ENCODE measurements at regions not wholly inside any gene's neighbourhood (a gene's known extent, or its start where the extent isn't known, plus 50 kb on each side); places are given as distances from the start of the nearest gene placed in this dataset.

DNA sequence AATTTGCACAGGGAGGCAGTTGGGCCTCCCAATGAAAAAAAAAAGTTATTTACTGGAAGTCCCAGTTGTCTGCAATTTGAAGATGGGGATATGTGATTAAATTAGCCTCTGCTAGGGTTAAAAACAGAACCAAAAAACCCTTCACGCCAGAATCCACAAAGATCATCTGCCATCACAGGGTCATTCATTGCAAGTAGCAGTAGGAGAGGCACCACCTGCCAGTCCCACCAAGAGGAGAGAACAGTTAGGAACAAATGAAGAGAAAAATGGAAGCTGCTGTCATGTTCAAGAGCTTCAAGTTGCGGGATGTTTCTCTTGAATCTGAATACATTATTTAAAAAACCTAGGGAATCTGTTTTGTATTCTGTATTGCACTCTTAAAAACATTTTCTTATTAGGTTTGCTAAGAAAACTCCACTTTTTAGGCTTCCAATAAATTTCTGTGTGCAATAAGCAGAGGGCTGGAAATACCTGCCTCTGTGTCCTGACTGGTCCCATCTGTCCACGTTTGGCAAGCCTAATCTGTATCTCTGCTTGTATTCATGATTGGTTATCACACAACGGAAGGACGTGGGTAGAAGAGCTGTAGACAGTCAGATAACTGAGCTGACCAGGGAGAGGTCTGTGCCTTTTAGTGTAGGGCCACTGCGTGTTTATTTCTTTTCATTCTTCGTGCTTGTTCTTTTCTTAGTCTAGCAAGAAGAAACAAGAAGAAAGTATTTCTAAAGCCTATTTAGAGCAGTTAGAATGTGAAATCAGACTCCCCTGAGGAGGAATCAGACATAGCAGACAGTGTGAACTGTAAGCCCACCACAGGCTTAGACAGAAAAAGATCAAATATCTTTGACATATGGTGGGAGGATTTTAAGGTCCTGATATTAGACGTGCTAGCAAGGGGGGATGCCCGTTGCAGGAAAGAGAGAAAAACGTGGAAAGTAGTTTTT lies 630.6 kb upstream of the SEMA6A start:
- WGBS, 10 experiments: 4 to 82% (median 65%) methylated on average over 5 to 9 of the region's 10 CpGs
- Histone ChIP-seq H3K4me1 (replicated peaks in 1 of 2) (no peaks in the 10 kb centered on the region), H3K4me3 (no peak overlapping the region), H3K27ac (no peak overlapping the region)
- ATAC-seq (replicated peaks in 6 of 8): peak in 3 of 8 experiments; percentile 4 to 39 (median 31)
- in situ Hi-C loops (cut with MboI; ENCODE audit: low pct_unique_long_range_greater_than_20kb in 2 of 9, low sequenced_read_pairs in 9 of 9, unreplicated experiment in 9 of 9): no loop called here

DNA sequence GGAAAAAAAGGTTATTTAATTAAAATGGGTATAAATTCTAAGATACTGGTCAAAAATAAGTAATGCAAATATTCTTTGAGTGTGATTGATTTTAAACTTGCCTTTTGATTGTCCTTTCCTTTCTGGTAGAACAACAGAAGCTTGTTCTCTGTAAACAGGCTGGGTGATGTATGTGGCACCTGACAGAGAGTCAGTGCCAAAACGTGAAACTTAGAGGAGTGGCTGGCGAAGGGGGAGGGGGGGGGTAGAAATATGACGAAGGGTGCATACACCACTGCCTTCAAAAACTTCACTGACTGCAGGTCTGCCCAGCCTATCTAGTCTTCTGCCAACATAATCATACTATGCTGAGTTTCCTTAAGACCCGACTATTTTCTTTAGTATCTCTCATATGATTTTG lies 629.8 kb upstream of the SEMA6A start:
- WGBS, 10 experiments: 0 to 100% (median 83%) methylated on average over 1 to 4 of the region's 4 CpGs; no CpG with 5 or more reads in 1 of the 10 experiments
- Histone ChIP-seq H3K4me3 (no peak overlapping the region), H3K4me1 (replicated peaks in 1 of 2) (no peaks in the 10 kb centered on the region), H3K27ac (no peak overlapping the region)
- ATAC-seq (replicated peaks in 6 of 8): no peak
- in situ Hi-C loops (cut with MboI; ENCODE audit: low pct_unique_long_range_greater_than_20kb in 2 of 9, low sequenced_read_pairs in 9 of 9, unreplicated experiment in 9 of 9): no loop called here

DNA sequence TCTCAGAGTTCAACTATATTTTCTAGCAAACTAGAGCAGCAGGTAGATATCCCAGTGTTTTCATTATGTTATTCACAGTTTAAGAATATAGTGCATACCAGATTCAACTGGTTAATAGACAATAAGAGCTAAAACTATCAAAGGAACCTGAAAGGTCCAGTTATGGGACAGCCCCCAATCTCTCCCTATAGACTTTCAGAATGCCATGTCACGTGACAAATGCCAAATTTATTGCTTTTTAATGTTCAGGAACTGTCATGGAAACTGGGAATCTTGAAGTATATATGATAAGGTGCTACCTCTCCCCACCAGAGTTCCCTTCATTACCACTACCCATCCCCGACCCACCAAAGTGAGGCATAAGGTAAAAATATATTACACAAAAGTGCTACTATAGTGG lies 629.0 kb upstream of the SEMA6A start:
- whole genome bisulfite sequencing, 10 experiments: 0 to 100% (median 23%) methylated on average over 1 to 2 of the region's 2 CpGs; no CpG with 5 or more reads in 3 of the 10 experiments
- H3K4me1 ChIP-seq (replicated peaks in 1 of 2): no peaks in the 10 kb centered on the region
- H3K4me3 ChIP-seq: no peak overlapping the region
- no peak for ATAC-seq (replicated peaks in 6 of 8)
- no peak overlapping the region for H3K27ac ChIP-seq
- in situ Hi-C loops (cut with MboI; ENCODE audit: low pct_unique_long_range_greater_than_20kb in 2 of 9, low sequenced_read_pairs in 9 of 9, unreplicated experiment in 9 of 9): no loop called here

DNA sequence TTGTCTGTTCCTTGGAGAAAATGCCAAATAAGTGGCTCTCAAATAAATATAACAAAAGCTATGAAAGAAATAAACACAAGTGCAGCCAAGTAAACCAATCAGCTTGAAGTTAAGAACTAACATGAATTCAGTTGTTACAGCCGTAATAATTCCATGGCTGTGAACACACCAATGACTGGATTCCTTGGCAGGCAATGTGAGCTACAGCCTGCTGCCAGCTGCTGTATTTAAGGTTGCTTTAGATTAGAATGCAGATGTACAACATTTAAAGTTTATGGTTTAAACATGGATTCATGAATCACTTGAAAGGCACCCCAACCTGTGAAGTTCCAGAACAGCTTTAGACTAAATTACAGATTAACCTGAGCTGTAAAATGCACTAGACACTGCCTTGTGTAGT lies 626.4 kb upstream of the SEMA6A start:
- in situ Hi-C loops (cut with MboI; ENCODE audit: low pct_unique_long_range_greater_than_20kb in 2 of 9, low sequenced_read_pairs in 9 of 9, unreplicated experiment in 9 of 9): no loop called here
- Histone ChIP-seq H3K4me1 (replicated peaks in 1 of 2) (no peaks in the 10 kb centered on the region), H3K27ac (no peak overlapping the region), H3K4me3 (no peak overlapping the region)
- WGBS, 10 experiments: 0 to 100% (median 40%) methylated on average over 1 of the region's 1 CpG; no CpG with 5 or more reads in 2 of the 10 experiments
- ATAC-seq (replicated peaks in 6 of 8): no peak

DNA sequence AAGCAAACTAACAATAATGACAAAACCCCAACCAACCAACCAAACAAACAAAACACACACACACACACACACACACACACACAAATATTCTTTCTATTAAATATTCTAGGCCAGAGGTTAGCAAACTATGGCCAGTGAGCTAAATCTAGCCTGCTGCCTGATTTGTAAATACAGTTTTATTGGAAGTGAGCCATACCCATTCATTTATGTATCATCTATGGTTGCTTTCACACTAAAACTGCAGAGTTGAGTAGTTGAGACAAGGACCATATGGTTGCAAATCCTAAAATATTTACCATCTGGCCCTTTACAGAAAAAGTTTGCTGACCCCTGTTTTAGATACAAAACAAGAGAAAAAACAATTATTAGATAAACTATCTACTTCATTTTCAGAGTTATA lies 620.5 kb upstream of the SEMA6A start:
- in situ Hi-C loops (cut with MboI; ENCODE audit: low pct_unique_long_range_greater_than_20kb in 2 of 9, low sequenced_read_pairs in 9 of 9, unreplicated experiment in 9 of 9): no loop called here
- H3K4me1 ChIP-seq (replicated peaks in 1 of 2): no peaks in the 10 kb centered on the region
- no peak for ATAC-seq (replicated peaks in 6 of 8)
- no peak overlapping the region for H3K4me3 ChIP-seq
- no peak overlapping the region for H3K27ac ChIP-seq

DNA sequence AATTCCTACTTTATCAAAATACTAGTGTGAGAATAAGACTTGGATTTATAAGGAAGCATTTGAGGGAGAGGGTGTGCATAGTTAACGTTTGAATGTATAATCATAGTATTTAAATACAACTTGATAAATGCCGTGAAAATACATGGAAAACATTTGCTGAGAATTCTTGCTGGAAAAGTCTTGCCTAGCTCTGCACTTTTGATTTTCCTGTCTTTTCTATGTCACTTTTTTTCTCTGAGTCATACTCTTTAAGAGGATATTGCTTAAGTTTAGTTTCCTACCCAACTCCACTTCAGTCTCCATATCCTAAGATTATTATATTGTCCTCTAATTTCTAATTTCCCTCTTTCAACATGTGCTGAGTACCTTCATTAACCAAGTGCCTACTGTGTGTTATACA lies 616.6 kb upstream of the SEMA6A start:
- WGBS, 10 experiments: 10 to 100% (median 85%) methylated on average over 1 to 2 of the region's 2 CpGs; no CpG with 5 or more reads in 1 of the 10 experiments
- H3K4me3 ChIP-seq: no peak overlapping the region
- H3K27ac ChIP-seq: no peak overlapping the region
- ATAC-seq (replicated peaks in 6 of 8): no peak
- in situ Hi-C loops (cut with MboI; ENCODE audit: low pct_unique_long_range_greater_than_20kb in 2 of 9, low sequenced_read_pairs in 9 of 9, unreplicated experiment in 9 of 9): no loop called here
- H3K4me1 ChIP-seq (replicated peaks in 1 of 2): no peaks in the 10 kb centered on the region

DNA sequence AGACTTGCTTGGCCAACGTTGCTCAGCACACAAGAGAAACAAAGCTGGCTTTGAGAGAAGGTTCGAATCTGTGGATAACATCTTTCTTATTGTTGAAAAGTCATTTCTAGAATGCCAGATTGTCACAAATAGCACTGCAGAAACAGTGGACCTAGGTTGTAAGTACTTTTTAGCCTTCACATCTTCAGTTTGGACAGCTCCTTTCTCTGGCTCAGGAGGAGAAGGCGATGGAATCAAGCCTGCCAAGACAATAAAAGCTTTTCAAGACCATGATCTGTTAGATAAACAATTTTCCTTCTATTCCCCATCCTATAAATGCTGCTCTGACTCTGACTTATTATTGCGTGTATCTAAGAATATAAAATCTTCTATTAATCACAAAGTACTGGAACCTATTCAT lies 615.2 kb upstream of the SEMA6A start:
- ATAC-seq (replicated peaks in 6 of 8): no peak
- 0 to 100% (median 80%) methylated on average over 1 to 4 of the region's 4 CpGs for WGBS, 10 experiments
- Histone ChIP-seq H3K27ac (no peak overlapping the region), H3K4me1 (replicated peaks in 1 of 2) (no peaks in the 10 kb centered on the region), H3K4me3 (no peak overlapping the region)
- in situ Hi-C loops (cut with MboI; ENCODE audit: low pct_unique_long_range_greater_than_20kb in 2 of 9, low sequenced_read_pairs in 9 of 9, unreplicated experiment in 9 of 9): no loop called here

DNA sequence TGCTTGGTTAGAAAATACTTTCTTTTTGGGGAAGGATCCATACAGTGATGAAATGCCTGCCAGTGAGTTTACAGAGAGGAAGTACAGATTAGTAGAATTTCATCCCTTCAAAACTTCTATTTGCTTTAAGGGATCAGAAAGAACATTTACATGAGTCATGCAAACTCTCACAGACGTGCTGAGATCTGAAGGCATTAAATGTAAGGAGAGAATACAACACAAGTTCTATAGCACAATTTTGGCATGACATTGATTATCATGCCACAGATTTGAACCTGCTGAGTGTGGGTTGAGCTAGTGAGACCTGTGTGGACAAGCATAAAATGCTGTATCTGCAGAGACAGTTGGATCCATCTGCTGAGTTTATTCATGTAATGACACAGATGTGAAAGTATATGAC lies 613.6 kb upstream of the SEMA6A start:
- Histone ChIP-seq H3K4me3 (no peak overlapping the region), H3K4me1 (replicated peaks in 1 of 2) (no peaks in the 10 kb centered on the region), H3K27ac (no peak overlapping the region)
- in situ Hi-C loops (cut with MboI; ENCODE audit: low pct_unique_long_range_greater_than_20kb in 2 of 9, low sequenced_read_pairs in 9 of 9, unreplicated experiment in 9 of 9): no loop called here
- 0 to 56% (median 0%) methylated on average over 1 of the region's 1 CpG; no CpG with 5 or more reads in 6 of the 10 experiments for WGBS, 10 experiments
- no peak for ATAC-seq (replicated peaks in 6 of 8)

DNA sequence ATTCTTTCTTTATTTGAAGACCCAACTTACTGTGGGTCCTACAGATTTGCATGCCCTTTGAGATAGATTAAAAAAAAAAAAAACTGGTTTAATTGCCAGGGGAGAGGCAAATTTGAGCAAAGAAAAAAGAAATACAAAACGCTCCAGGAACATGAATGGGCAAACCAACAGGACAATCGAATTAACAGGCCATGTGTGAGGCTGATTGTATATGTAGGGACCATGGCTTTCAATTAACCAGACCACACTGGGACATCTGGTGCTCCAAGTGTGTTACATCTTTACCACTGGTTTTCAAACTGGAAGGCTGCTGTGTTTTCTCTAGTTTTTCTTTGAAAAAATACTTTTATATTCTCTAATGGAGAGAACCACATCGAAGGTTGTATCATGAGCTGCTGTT lies 612.1 kb upstream of the SEMA6A start:
- Histone ChIP-seq H3K27ac (no peak overlapping the region), H3K4me1 (replicated peaks in 1 of 2) (no peaks in the 10 kb centered on the region), H3K4me3 (no peak overlapping the region)
- in situ Hi-C loops (cut with MboI; ENCODE audit: low pct_unique_long_range_greater_than_20kb in 2 of 9, low sequenced_read_pairs in 9 of 9, unreplicated experiment in 9 of 9): no loop called here
- 0 to 90% (median 80%) methylated on average over 1 to 3 of the region's 3 CpGs; no CpG with 5 or more reads in 1 of the 10 experiments for WGBS, 10 experiments
- ATAC-seq (replicated peaks in 6 of 8): no peak

DNA sequence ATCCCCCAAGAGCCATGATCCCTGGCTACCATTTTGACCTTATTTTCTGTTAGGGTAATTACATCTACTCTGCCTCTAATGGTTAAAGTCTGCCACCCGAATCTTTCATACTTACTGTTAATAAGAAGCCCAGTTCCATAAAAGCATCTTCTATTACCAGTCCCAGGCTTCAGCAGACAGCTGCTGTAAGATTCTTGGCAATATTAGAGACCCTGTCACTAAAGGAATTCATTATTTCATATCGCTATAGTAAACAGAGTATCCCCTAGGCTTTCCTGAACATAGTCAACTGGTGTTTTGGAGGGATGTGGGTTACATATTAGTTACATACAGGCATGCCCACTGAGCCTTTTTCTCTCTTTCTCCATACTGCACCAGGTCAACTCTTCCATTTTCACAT lies 608.7 kb upstream of the SEMA6A start:
- Histone ChIP-seq H3K4me3 (no peak overlapping the region), H3K4me1 (replicated peaks in 1 of 2) (no peaks in the 10 kb centered on the region), H3K27ac (no peak overlapping the region)
- in situ Hi-C loops (cut with MboI; ENCODE audit: low pct_unique_long_range_greater_than_20kb in 2 of 9, low sequenced_read_pairs in 9 of 9, unreplicated experiment in 9 of 9): no loop called here
- 0 to 100% (median 52%) methylated on average over 1 to 2 of the region's 2 CpGs; no CpG with 5 or more reads in 2 of the 10 experiments for WGBS, 10 experiments
- ATAC-seq (replicated peaks in 6 of 8): no peak

DNA sequence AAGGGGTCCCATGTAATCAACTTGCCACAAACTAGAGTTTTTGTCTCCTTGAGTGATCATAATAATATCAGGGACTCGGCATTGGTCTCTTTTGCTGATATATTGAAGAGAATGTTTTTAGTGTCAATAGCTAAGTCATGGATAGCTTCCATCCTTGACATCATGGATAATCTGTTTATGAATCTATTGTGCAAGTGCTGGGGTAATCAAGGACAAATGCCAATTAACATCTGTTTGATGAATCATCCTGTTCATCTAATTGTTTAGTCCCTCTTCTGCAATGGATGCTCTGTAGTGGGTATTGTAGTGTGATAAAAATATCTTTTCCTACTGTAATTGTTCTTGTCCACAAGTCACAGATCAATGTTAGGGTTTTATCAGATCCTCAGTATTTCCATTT lies 607.5 kb upstream of the SEMA6A start:
- H3K27ac ChIP-seq: no peak overlapping the region
- WGBS, 10 experiments: 0 to 100% (median 44%) methylated on average over 1 of the region's 1 CpG; no CpG with 5 or more reads in 4 of the 10 experiments
- in situ Hi-C loops (cut with MboI; ENCODE audit: low pct_unique_long_range_greater_than_20kb in 2 of 9, low sequenced_read_pairs in 9 of 9, unreplicated experiment in 9 of 9): no loop called here
- no peaks in the 10 kb centered on the region for H3K4me1 ChIP-seq (replicated peaks in 1 of 2)
- H3K4me3 ChIP-seq: no peak overlapping the region
- ATAC-seq (replicated peaks in 6 of 8): no peak

DNA sequence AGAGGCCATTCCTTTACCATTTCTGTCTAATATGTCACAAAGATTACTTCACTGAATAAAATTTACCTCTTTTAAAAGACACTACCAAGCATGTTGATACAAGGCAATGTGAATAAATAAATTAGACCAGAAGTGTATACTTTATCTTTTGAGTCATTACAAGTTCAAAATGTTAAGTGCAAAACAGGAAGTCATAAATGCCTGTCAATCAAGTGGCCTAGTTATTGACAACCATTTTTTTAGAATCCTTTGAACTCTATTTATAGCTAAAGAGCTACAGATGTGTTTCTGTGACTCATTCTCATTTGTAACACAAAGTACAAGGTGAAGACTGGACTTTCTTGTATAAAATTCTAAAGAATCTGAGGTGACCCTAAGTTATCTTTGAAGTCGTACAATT lies 602.7 kb upstream of the SEMA6A start:
- Histone ChIP-seq H3K27ac (no peak overlapping the region), H3K4me1 (replicated peaks in 1 of 2) (no peaks in the 10 kb centered on the region), H3K4me3 (no peak overlapping the region)
- no peak for ATAC-seq (replicated peaks in 6 of 8)
- WGBS, 10 experiments: 13 to 100% (median 95%) methylated on average over 1 of the region's 1 CpG; no CpG with 5 or more reads in 2 of the 10 experiments
- in situ Hi-C loops (cut with MboI; ENCODE audit: low pct_unique_long_range_greater_than_20kb in 2 of 9, low sequenced_read_pairs in 9 of 9, unreplicated experiment in 9 of 9): no loop called here

DNA sequence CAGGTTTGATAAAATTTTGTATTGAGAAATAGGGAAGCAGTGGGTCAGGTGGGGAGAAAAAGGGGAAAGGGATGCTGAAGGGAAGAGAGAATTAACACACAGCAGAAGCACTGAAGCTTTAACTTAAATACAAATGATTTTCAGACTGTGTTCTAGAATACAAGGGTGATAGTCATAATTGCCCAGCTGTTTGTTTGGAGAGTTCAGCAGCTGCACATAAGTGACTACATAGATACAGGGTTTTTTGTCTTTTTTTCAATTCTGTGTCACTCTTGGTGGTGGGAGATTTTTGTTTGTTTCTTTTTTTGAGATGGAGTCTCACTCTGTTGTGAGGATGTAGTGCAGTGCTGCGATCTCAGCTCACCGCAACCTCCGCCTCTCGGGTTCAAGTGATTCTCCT lies 590.4 kb upstream of the SEMA6A start:
- ATAC-seq (replicated peaks in 6 of 8): no peak
- in situ Hi-C loops (cut with MboI; ENCODE audit: low pct_unique_long_range_greater_than_20kb in 2 of 9, low sequenced_read_pairs in 9 of 9, unreplicated experiment in 9 of 9): no loop called here
- Histone ChIP-seq H3K4me1 (replicated peaks in 1 of 2) (peaks cover 5 to 6% of the 10 kb centered on the region in 2 donors), H3K4me3 (no peak overlapping the region), H3K27ac (no peak overlapping the region)
- WGBS, 10 experiments: 60 to 100% methylated on average over 1 to 2 of the region's 4 CpGs; no CpG with 5 or more reads in 8 of the 10 experiments

All from motor neuron (in vitro differentiated cells).